GM12878 (cell line): ENCODE measurements at regions not wholly inside any gene's neighbourhood (a gene's known extent, or its start where the extent isn't known, plus 50 kb on each side); places are given as distances from the start of the nearest gene placed in this dataset.

Experiments
- ATAC-seq: fragments of 200-7000 bp; cut with Tn5 transposase; 3 replicates; pipeline ENCODE4 v1.9.1; 2020; ENCODE audit warnings: mild to moderate bottlenecking, moderate library complexity
- BruUV-seq: library from RNA; stranded (reverse); fragments of 400-500 nt; replicated peaks from 2 replicates; lab custom pipeline; 2021; lab: Mats Ljungman, UMichigan
- CTCF ChIA-PET: fragments of 300-600 bp; sonication (Branson Sonifier 250); formaldehyde crosslinking; extraction: SDS; loops from one replicate; lab custom pipeline; 2021; ENCODE audit warnings: inconsistent platforms; lab: Yijun Ruan, JAX
- POLR2A ChIA-PET: fragments of 350-600 bp; formaldehyde crosslinking; extraction: SDS; loops from one replicate; lab custom pipeline; 2021; ENCODE audit warnings: inconsistent platforms; lab: Charles Lee
- RAD21 ChIA-PET: fragments of 300-600 bp; sonication (Branson Sonifier 250); formaldehyde crosslinking; loops from one replicate; lab custom pipeline; 2023; ENCODE audit warnings: antibody characterized with exemption; ENCODE audit not compliant: unreplicated experiment; lab: Charles Lee
- SMC1A ChIA-PET: fragments of 300-600 bp; sonication (Branson Sonifier 250); formaldehyde crosslinking; loops from one replicate; lab custom pipeline; 2023; ENCODE audit not compliant: unreplicated experiment, uncharacterized antibody; lab: Charles Lee
- DNase-seq: peaks from one replicate; pipeline ENCODE4 v3.0.0-alpha.2; 2011; ENCODE audit warnings: low read depth, low spot score
- FAIRE-seq: peaks from 3 replicates; lab custom pipeline; 2011; peaks lifted over from hg19 to GRCh38; lab: Jason Lieb, UNC
- H2AFZ ChIP-seq: 2 replicates; pipeline ENCODE4 v1.6.0; 2011; ENCODE audit warnings: low read depth, low read length, control low read depth; ENCODE audit not compliant: control insufficient read depth
- H3K27ac ChIP-seq: 2 replicates; pipeline ENCODE4 v1.5.1; 2011; ENCODE audit warnings: control low read depth; ENCODE audit not compliant: control insufficient read depth, insufficient read depth
- H3K27me3 ChIP-seq, 2 experiments: replicated peaks in 1 of 2; 2 replicates each; pipeline versions ENCODE4 v1.6.0 to v1.6.1; 2011; ENCODE audit warnings: low read length in 1 of 2; ENCODE audit not compliant: control insufficient read depth in 2 of 2, insufficient read depth in 2 of 2
- H3K36me3 ChIP-seq, 2 experiments: 2 replicates each; pipeline ENCODE4 v1.5.1; 2011; ENCODE audit warnings: low read length in 1 of 2; ENCODE audit not compliant: control insufficient read depth in 2 of 2, insufficient read depth in 2 of 2
- H3K4me1 ChIP-seq: 2 replicates; pipeline ENCODE4 v1.6.1; 2011; ENCODE audit warnings: mild to moderate bottlenecking, low read length, moderate library complexity, mixed read lengths; ENCODE audit not compliant: control insufficient read depth, insufficient read depth
- H3K4me2 ChIP-seq: 2 replicates; pipeline ENCODE4 v1.6.0; 2011; ENCODE audit warnings: control low read depth; ENCODE audit not compliant: control insufficient read depth, insufficient read depth
- H3K4me3 ChIP-seq: fragments of 200-600 bp; sonication (generic); 2 replicates; pipeline ENCODE4 v1.5.1; 2016
- H3K79me2 ChIP-seq: 2 replicates; pipeline ENCODE4 v1.6.0; 2011; ENCODE audit warnings: low read length; ENCODE audit not compliant: control insufficient read depth, insufficient read depth
- H3K9ac ChIP-seq: 2 replicates; pipeline ENCODE4 v1.8.0; 2011; ENCODE audit warnings: low read length, control low read depth, mixed read lengths; ENCODE audit not compliant: control insufficient read depth, insufficient read depth
- H3K9me3 ChIP-seq: replicated peaks from 3 replicates; pipeline ENCODE4 v1.5.1; 2011; ENCODE audit warnings: mild to moderate bottlenecking, low read length; ENCODE audit not compliant: control insufficient read depth, insufficient read depth
- H4K20me1 ChIP-seq: 2 replicates; pipeline ENCODE4 v1.6.0; 2011; ENCODE audit not compliant: control insufficient read depth, insufficient read depth
- E4F1 ChIP-seq: fragments of 450-650 bp; IDR thresholded peaks from 2 replicates; pipeline ENCODE4 v1.6.1; 2018; ENCODE audit warnings: borderline replicate concordance, mild to moderate bottlenecking; ENCODE audit not compliant: partially characterized antibody
- JUNB ChIP-seq: IDR thresholded peaks from 2 replicates; pipeline ENCODE4 v1.6.1; 2016; ENCODE audit warnings: antibody characterized with exemption, mild to moderate bottlenecking
- RELA ChIP-seq: fragments of 450-650 bp; IDR thresholded peaks from 2 replicates; pipeline ENCODE4 v1.8.0; 2014; ENCODE audit warnings: borderline replicate concordance; ENCODE audit not compliant: partially characterized antibody
- REST ChIP-seq: IDR thresholded peaks from 2 replicates; pipeline ENCODE4 v1.6.1; 2012; ENCODE audit warnings: mild to moderate bottlenecking, low read depth, low read length
- WGBS: methylation state at CpG from one replicate; pipeline ENCODE4 v1.1.6; 2016; ENCODE audit warnings: low lambda C conversion rate; ENCODE audit not compliant: insufficient replicate concordance, insufficient coverage; ENCODE audit errors: missing lambda C conversion rate; 5-methylcytosine and 5-hydroxymethylcytosine counted together
- in situ Hi-C: fragments of 300-500 bp; cut with MboI; formaldehyde crosslinking; loops from 9 replicates; pipeline ENCODE4 v1.14.3; 2018; ENCODE audit warnings: mixed read lengths
- intact Hi-C: fragments of 100-400 bp; cut with micrococcal nuclease; formaldehyde crosslinking; loops from one replicate; pipeline ENCODE4 v1.14.2; 2022; ENCODE audit not compliant: unreplicated experiment

- H3K9me3 ChIP-seq: no peaks in the 10 kb centered on the region; the same call in 2 of the 3 replicates
- H3K27ac ChIP-seq: no peak overlapping the region
- no peaks in the 10 kb centered on the region for H4K20me1 ChIP-seq
- in situ Hi-C loops (no loop called here), intact Hi-C loops (no loop called here)
- H3K9ac ChIP-seq: no peak overlapping the region
- H2AFZ ChIP-seq: no peak overlapping the region
- DNase-seq (no peak), FAIRE-seq (no peak), ATAC-seq (no peak)
- H3K79me2 ChIP-seq: no peaks in the 10 kb centered on the region
- no peaks in the 10 kb centered on the region; a peak in 1 of 4 replicates for H3K27me3 ChIP-seq
- CTCF ChIA-PET: interaction anchor here (0.6 kb wide), 1 partner anchor 266 kb away, joined by 3 read pairs; no protein-coding TSS in a partner anchor
- 45% methylated on average over 16 of the region's 16 CpGs for WGBS
- H3K4me2 ChIP-seq: no peak overlapping the region
- H3K36me3 ChIP-seq: no peaks in the 10 kb centered on the region
- RAD21 ChIA-PET: no interaction called here
- no TSS peak for BruUV-seq
- SMC1A ChIA-PET: interaction anchor here (1.0 kb wide), 1 partner anchor 74 kb away, joined by 3 read pairs; no protein-coding TSS in a partner anchor
- H3K4me3 ChIP-seq: no peak overlapping the region
- no peak for TF ChIP-seq RELA
- no peak for TF ChIP-seq E4F1
- no peak for TF ChIP-seq JUNB
- no peak for TF ChIP-seq REST
- POLR2A ChIA-PET: no interaction called here
- no peaks in the 10 kb centered on the region for H3K4me1 ChIP-seq
These were observed 117.9 kb downstream of the EFNB2 start for GRCh38 chr13:106417467-106418110.
